ENCODE measurements at regions not wholly inside any gene's neighbourhood (a gene's known extent, or its start where the extent isn't known, plus 50 kb on each side); places are given as distances from the start of the nearest gene placed in this dataset.
A peak's percentile ranks its signal among the peaks of the same experiment; 100 is the strongest.
"Not testable (repeated sequence)": the region's sequence is repeated elsewhere in the genome, so short reads cannot be mapped to it uniquely, and the experiment has no call there.

DNA sequence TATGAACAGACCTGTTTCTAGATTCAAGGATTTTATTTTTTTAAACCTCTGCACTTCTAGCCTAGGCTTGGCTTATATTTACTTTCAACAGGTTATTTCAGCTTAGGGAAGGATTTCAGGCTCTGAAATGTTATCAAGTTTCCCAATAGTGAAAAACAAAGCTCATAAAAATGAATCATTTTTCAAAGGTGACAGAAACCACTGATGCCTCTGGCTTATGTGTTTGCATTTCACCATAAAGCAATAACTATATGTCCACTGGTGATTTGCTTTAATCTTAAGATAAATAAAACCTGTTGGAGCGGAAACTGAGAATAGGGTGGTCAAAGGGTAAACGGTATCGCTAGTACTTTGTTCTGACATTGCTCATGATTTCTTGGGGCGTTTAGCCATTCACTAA, 141.2 kb upstream of the LRIG1 start:
- Histone ChIP-seq H3K4me1 (no peaks in the 10 kb centered on the region), H3K27ac (no peak overlapping the region), H3K36me3 (no peaks in the 10 kb centered on the region), H3K4me3 (no peak overlapping the region), H3K9me3 (peaks cover 0 to 3% (median 0%) of the 10 kb centered on the region in 4 donors), H3K27me3 (no peaks in the 10 kb centered on the region)
- ATAC-seq (ENCODE audit: low FRiP score in 2 of 2) (no peak), DNase-seq (no peak)
- TF ChIP-seq, protein P1, sequence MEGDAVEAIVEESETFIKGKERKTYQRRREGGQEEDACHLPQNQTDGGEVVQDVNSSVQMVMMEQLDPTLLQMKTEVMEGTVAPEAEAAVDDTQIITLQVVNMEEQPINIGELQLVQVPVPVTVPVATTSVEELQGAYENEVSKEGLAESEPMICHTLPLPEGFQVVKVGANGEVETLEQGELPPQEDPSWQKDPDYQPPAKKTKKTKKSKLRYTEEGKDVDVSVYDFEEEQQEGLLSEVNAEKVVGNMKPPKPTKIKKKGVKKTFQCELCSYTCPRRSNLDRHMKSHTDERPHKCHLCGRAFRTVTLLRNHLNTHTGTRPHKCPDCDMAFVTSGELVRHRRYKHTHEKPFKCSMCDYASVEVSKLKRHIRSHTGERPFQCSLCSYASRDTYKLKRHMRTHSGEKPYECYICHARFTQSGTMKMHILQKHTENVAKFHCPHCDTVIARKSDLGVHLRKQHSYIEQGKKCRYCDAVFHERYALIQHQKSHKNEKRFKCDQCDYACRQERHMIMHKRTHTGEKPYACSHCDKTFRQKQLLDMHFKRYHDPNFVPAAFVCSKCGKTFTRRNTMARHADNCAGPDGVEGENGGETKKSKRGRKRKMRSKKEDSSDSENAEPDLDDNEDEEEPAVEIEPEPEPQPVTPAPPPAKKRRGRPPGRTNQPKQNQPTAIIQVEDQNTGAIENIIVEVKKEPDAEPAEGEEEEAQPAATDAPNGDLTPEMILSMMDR (IDR thresholded peaks at IDR 0.05), result no peak
- WGBS, 2 donors, result 73 to 90% methylated on average over 4 of the region's 4 CpGs

GRCh38 chr3:66642484-66642883, 141.7 kb upstream of the LRIG1 start:
- Histone ChIP-seq H3K4me3 (no peak overlapping the region), H3K27ac (no peak overlapping the region), H3K27me3 (no peaks in the 10 kb centered on the region), H3K4me1 (no peaks in the 10 kb centered on the region), H3K9me3 (peaks cover 0 to 3% (median 0%) of the 10 kb centered on the region in 4 donors), H3K36me3 (no peaks in the 10 kb centered on the region)
- DNase-seq (no peak), ATAC-seq (ENCODE audit: low FRiP score in 2 of 2) (no peak)
- TF ChIP-seq POLR2AphosphoS5 (IDR thresholded peaks at IDR 0.05), result no peak
- TF ChIP-seq, protein P1 (IDR thresholded peaks at IDR 0.05), result no peak
- no peak for TF ChIP-seq EP300 (IDR thresholded peaks at IDR 0.05)
- no peak for TF ChIP-seq POLR2A (IDR thresholded peaks at IDR 0.05)
- WGBS, 2 donors, result 67 to 70% methylated on average over 3 of the region's 3 CpGs

- no peak overlapping the region for H3K27ac ChIP-seq
- H3K9me3 ChIP-seq, result peaks cover 0 to 3% (median 0%) of the 10 kb centered on the region in 4 donors
- no peak overlapping the region for H3K4me3 ChIP-seq
- H3K4me1 ChIP-seq, result no peaks in the 10 kb centered on the region
- TF ChIP-seq, protein P1 (IDR thresholded peaks at IDR 0.05), result no peak
- TF ChIP-seq POLR2A (IDR thresholded peaks at IDR 0.05), result no peak
- H3K36me3 ChIP-seq, result no peaks in the 10 kb centered on the region
- DNase-seq (no peak), ATAC-seq (ENCODE audit: low FRiP score in 2 of 2) (peak in 1 of 2 donors; percentile 48)
- H3K27me3 ChIP-seq, result no peaks in the 10 kb centered on the region
Measured at GRCh38 chr3:66644549-66644948, 143.7 kb upstream of the LRIG1 start.

DNA sequence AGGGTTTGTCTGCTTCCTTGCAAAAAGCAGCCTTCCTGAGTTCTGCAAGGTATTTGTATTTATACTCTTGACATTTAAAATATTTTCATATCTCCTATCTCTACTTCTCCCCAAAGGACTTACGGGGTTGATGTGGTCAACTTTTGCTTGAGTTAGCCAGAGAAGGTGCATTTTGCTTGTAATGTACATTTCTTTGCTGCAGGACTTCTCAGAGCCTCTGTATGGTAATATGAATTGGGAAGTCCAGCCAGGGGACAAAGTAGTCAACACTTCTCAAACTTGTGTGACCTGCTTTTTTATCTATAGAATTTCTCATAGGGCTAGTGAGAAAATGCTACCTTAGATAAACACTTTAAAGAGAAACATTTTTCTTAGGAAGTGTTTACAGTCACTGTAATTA, 148.2 kb upstream of the LRIG1 start:
- WGBS, 2 donors, result 81 to 88% methylated on average over 1 of the region's 1 CpG
- no peak for DNase-seq
- Histone ChIP-seq H3K4me1 (no peaks in the 10 kb centered on the region), H3K27ac (no peak overlapping the region), H3K4me3 (no peak overlapping the region), H3K9me3 (peaks cover 0 to 3% (median 0%) of the 10 kb centered on the region in 4 donors), H3K27me3 (no peaks in the 10 kb centered on the region), H3K36me3 (no peaks in the 10 kb centered on the region)
- ATAC-seq (ENCODE audit: low FRiP score in 2 of 2), result no peak
- TF ChIP-seq EP300 (IDR thresholded peaks at IDR 0.05), result no peak
- no peak for TF ChIP-seq POLR2A (IDR thresholded peaks at IDR 0.05)
- TF ChIP-seq, protein P1 (IDR thresholded peaks at IDR 0.05), result no peak
- TF ChIP-seq POLR2AphosphoS5 (IDR thresholded peaks at IDR 0.05), result no peak

GRCh38 chr3:66651520-66651919, 150.7 kb upstream of the LRIG1 start:
- H3K27me3 ChIP-seq; H3K4me3 ChIP-seq; H3K36me3 ChIP-seq; H3K9me3 ChIP-seq; H3K4me1 ChIP-seq; ATAC-seq (ENCODE audit: low FRiP score in 2 of 2); H3K27ac ChIP-seq: not testable (repeated sequence)
- DNase-seq, result peak in 1 of 2 donors; percentile 74
- WGBS, 2 donors, result 97 to 100% methylated on average over 3 to 13 of the region's 29 CpGs

- H3K27me3 ChIP-seq; ATAC-seq (ENCODE audit: low FRiP score in 2 of 2); H3K27ac ChIP-seq; H3K36me3 ChIP-seq; H3K9me3 ChIP-seq; DNase-seq; H3K4me3 ChIP-seq; H3K4me1 ChIP-seq: not testable (repeated sequence)
- WGBS, 2 donors, result 93 to 97% methylated on average over 4 of the region's 4 CpGs
Measured at GRCh38 chr3:66652100-66652499, 151.3 kb upstream of the LRIG1 start.
